Stimulated activated CD8-positive, alpha-beta memory T cell treated with anti-CD3 and anti-CD28 coated beads, Interleukin-4, amount 100 ng/mL, for 4 hours (primary cell): ENCODE measurements at regions not wholly inside any gene's neighbourhood (a gene's known extent, or its start where the extent isn't known, plus 50 kb on each side); places are given as distances from the start of the nearest gene placed in this dataset.

ENCODE experiments used
- DNase-seq, 2 donors: peaks; one replicate each; pipeline ENCODE4 v3.0.0-alpha.2; 2020; ENCODE audit warnings: low read depth in 2 of 2, low spot score in 1 of 2

- DNase-seq = no peak
Measured at GRCh38 chr10:31586723-31587638, 268.0 kb downstream of the ZEB1 start.

DNA sequence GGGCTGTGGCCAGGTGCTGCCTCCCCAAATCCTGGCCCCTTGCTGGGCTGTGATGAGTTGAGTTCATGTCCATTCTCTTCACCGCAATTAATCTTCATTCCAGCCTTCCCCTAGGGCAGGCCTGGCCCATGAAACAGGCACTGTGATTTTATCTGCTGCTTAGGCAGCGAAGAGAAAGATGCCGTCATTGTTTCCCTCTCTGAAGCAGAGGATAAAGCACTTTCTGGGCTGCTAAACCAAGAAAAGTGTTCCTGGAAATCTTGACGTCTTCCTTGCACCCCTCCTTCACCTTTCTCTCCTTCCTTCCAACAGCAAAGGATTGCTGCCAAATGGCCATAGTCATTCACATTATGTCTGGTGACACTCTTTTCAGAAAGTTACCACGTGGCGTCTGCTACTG, 265.9 kb downstream of the ZEB1 start:
- no peak for DNase-seq

- no peak for DNase-seq
Measured at GRCh38 chr10:31584098-31584631, 265.1 kb downstream of the ZEB1 start.

GRCh38 chr10:31583293-31583692, 264.3 kb downstream of the ZEB1 start:
- no peak for DNase-seq

DNA sequence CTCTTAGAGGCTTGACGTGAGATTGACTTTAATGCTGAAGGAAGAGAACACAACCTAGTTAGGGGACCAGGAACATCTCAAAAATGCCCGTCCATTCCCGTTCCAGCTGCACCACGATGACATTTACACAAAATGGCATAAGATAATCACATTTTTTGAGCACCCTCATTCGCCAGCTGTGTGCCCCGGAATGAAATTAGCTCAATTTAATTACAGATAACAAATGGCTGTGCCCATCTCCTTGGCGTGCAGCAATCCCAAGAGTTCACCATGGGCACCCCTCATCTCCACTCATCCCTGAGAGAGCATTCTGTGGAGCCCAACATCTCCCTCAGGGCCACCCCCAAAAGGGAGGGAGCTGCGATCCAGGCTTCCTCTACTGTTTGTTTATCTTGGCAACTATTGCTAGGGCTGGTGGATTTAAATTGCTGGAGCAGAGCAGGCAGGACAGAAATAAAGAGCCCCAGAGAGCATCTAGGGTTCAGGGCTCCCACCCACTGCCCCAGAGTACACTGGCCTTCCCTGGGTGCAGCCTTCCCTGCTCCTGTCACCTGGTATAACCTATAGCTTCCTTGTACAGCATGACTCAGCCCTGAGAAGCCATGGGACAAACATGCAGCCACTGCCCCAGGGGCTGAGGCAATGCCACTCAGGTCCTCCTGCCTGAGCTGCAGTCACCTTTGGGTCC, 263.5 kb downstream of the ZEB1 start:
- no peak for DNase-seq

GRCh38 chr10:31581741-31582323, 262.8 kb downstream of the ZEB1 start:
- DNase-seq = no peak

GRCh38 chr10:31580646-31581045, 261.6 kb downstream of the ZEB1 start:
- no peak for DNase-seq
